Kidney (tissue), 13 donors: ENCODE measurements at regions not wholly inside any gene's neighbourhood (a gene's known extent, or its start where the extent isn't known, plus 50 kb on each side); places are given as distances from the start of the nearest gene placed in this dataset.

ENCODE experiments used
- DNase-seq, 5 donors: peaks; one replicate each; pipeline ENCODE4 v3.0.0-alpha.2; 2013 to 2020
- FAIRE-seq: peaks from 2 replicates; lab custom pipeline; 2012; peaks lifted over from hg19 to GRCh38; lab: Jason Lieb, UNC
- H3K27ac ChIP-seq, 2 donors: one replicate each; pipeline ENCODE4 v1.7.0; 2013; ENCODE audit warnings: low read depth in 2 of 2, low read length in 2 of 2, inconsistent platforms in 1 of 2
- H3K27me3 ChIP-seq: one replicate; pipeline ENCODE4 v1.7.1; 2013; ENCODE audit warnings: low read length, inconsistent platforms; ENCODE audit not compliant: control insufficient read depth, insufficient read depth
- H3K36me3 ChIP-seq, 3 donors: one replicate each; pipeline versions ENCODE4 v1.7.0 to v1.7.1; 2013; ENCODE audit warnings: low read length in 3 of 3, control low read depth in 1 of 3, inconsistent platforms in 1 of 3; ENCODE audit not compliant: insufficient read depth in 3 of 3, control insufficient read depth in 2 of 3
- H3K4me1 ChIP-seq, 3 donors: one replicate each; pipeline versions ENCODE4 v1.7.0 to v1.7.1; 2013; ENCODE audit warnings: low read length in 3 of 3, inconsistent platforms in 1 of 3, low read depth in 1 of 3; ENCODE audit not compliant: control insufficient read depth in 2 of 3, insufficient read depth in 2 of 3
- H3K4me3 ChIP-seq, 3 donors: one replicate each; pipeline versions ENCODE4 v1.7.0 to v1.8.1; 2013; ENCODE audit warnings: low read length in 3 of 3, control low read depth in 1 of 3, inconsistent platforms in 1 of 3
- H3K9ac ChIP-seq, 3 donors: one replicate each; pipeline versions ENCODE4 v1.7.0 to v1.7.1; 2013; ENCODE audit warnings: low read length in 3 of 3, control low read depth in 1 of 3, inconsistent platforms in 1 of 3
- H3K9me3 ChIP-seq, 3 donors: one replicate each; pipeline versions ENCODE4 v1.7.0 to v1.7.1; 2013; ENCODE audit warnings: low read length in 3 of 3, control low read depth in 1 of 3, inconsistent platforms in 1 of 3; ENCODE audit not compliant: control insufficient read depth in 2 of 3, insufficient read depth in 1 of 3
- CTCF ChIP-seq: IDR thresholded peaks from 3 replicates; pipeline ENCODE4 v1.5.1; 2012; ENCODE audit warnings: mild to moderate bottlenecking, moderate library complexity, borderline replicate concordance; ENCODE audit not compliant: insufficient read depth; ENCODE audit errors: extremely low read depth
- intact Hi-C: fragments of 100-400 bp; cut with DNase I; formaldehyde crosslinking; loops from one replicate; pipeline ENCODE4 v1.11.1; 2022
- donor health status: control.
- donor health status: control.
- donor health status: control.
- donor health status: control.
- donor health status: control.
- donor health status: DM: yes; HTN: yes; CAD: no.
- donor health status: Normal renal cell carcinoma (clear cell type).

GRCh38 chr9:20255052-20255451 lies 367.2 kb downstream of the MLLT3 start:
- DNase-seq (no peak), FAIRE-seq (no peak)
- H3K4me1 ChIP-seq: no peaks in the 10 kb centered on the region
- H3K27ac ChIP-seq: no peak overlapping the region
- no peak overlapping the region for H3K4me3 ChIP-seq
- H3K9ac ChIP-seq: no peak overlapping the region
- intact Hi-C loops: no loop called here
- TF ChIP-seq CTCF: no peak
- H3K36me3 ChIP-seq: no peaks in the 10 kb centered on the region
- no peaks in the 10 kb centered on the region for H3K27me3 ChIP-seq
- H3K9me3 ChIP-seq: no peaks in the 10 kb centered on the region

- Histone ChIP-seq H3K9ac (no peak overlapping the region), H3K4me1 (no peaks in the 10 kb centered on the region), H3K27ac (no peak overlapping the region), H3K36me3 (no peaks in the 10 kb centered on the region), H3K4me3 (no peak overlapping the region), H3K9me3 (no peaks in the 10 kb centered on the region), H3K27me3 (no peaks in the 10 kb centered on the region)
- DNase-seq: no peak
- intact Hi-C loops: no loop called here
- TF ChIP-seq CTCF: no peak
- FAIRE-seq: no peak
Observed at GRCh38 chr9:20253635-20254034, 368.7 kb downstream of the MLLT3 start.

GRCh38 chr9:20252778-20253177 lies 369.5 kb downstream of the MLLT3 start:
- DNase-seq: no peak
- no peak overlapping the region for H3K27ac ChIP-seq
- no peaks in the 10 kb centered on the region for H3K9me3 ChIP-seq
- no peak for TF ChIP-seq CTCF
- no peak overlapping the region for H3K4me3 ChIP-seq
- H3K27me3 ChIP-seq: no peaks in the 10 kb centered on the region
- H3K36me3 ChIP-seq: no peaks in the 10 kb centered on the region
- intact Hi-C loops: no loop called here
- FAIRE-seq: no peak
- H3K9ac ChIP-seq: no peak overlapping the region
- no peaks in the 10 kb centered on the region for H3K4me1 ChIP-seq

GRCh38 chr9:20250791-20251190 lies 371.5 kb downstream of the MLLT3 start:
- no peak for DNase-seq
- Histone ChIP-seq H3K27ac (no peak overlapping the region), H3K27me3 (no peaks in the 10 kb centered on the region), H3K4me3 (no peak overlapping the region), H3K4me1 (no peaks in the 10 kb centered on the region), H3K36me3 (no peaks in the 10 kb centered on the region), H3K9ac (no peak overlapping the region), H3K9me3 (no peaks in the 10 kb centered on the region)
- FAIRE-seq: no peak
- intact Hi-C loops: no loop called here
- TF ChIP-seq CTCF: no peak
